NCI-H82 (cell line): ENCODE measurements at regions not wholly inside any gene's neighbourhood (a gene's known extent, or its start where the extent isn't known, plus 50 kb on each side); places are given as distances from the start of the nearest gene placed in this dataset.
"Not testable (repeated sequence)": the region's sequence is repeated elsewhere in the genome, so short reads cannot be mapped to it uniquely, and the experiment has no call there.

Source experiments
- DNase-seq: peaks from one replicate; lab custom pipeline; 2025; lab: John Stamatoyannopoulos, UW

DNA sequence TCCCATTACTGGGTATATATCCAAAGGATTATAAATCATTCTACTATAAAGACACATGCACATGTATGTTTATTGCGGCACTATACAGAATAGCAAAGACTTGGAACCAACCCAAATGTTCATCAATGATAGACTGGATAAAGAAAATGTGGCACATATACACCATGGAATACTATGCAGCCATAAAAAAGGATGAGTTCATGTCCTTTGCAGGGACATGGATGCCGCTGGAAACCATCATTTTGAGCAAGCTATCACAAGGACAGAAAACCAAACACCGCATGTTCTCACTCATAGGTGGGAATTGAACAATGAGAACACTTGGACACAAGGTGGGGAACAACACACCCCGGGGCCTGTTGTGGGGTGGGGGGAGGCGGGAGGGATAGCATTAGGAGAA is 57.0 kb upstream of the NEUROD1 start:
- DNase-seq: not testable (repeated sequence)

DNA sequence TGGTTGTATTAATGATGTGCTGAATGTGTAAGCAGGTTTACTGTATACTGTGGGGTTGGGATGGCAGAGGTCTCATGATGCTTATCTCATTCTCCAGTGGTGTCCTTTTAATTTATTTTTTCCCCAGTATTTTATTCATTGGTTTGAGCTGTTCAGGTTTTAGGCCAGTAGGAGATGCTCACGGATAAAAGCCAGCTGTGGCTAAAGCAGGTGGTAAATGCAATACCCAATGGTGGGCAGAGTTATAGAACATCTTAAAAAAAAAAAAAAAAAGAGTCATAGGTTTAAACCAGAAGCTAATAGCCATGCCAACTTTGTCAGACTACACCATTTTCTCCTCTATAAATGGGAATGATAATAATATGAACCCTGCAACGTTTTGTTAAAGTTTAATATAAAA is 57.8 kb upstream of the NEUROD1 start:
- DNase-seq: peak; percentile 11

DNA sequence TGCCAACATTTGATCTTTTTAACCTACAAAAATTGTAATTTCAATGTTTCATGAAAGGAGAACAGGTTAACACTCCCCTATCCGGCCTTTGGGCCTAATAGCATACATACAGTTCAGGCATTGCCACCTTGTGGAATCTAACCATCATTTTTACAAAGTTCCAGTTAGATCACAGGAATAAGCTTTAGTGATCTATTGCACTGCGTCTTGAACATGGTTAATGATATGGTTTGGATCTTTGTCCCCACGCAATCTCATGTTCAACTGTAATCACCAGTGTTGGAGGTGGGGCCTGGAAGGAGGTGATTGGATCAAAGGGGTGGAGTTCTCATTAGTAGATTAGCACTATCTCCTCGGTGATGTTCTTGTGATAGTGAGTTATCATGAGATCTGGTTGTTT is 58.2 kb upstream of the NEUROD1 start:
- peak; percentile 22 for DNase-seq

DNA sequence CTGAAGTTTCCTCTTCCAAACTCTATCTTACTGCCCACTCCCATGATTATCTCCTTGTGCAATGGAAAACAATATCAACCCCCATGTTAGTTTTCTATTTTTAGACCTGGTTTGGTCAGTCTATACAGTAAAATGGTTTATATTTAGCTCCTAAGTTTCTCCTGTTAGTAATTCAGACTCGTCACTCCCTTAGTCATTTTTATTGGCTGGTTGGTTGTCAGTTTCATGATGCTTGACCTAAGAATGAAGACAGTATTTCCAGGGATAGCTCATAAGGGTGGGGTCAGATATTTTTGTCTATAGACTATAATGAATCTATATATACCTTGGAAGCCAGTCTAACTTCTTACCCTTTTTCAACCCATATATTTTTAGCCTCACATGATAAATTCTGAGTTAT is 61.4 kb upstream of the NEUROD1 start:
- no peak for DNase-seq

DNA sequence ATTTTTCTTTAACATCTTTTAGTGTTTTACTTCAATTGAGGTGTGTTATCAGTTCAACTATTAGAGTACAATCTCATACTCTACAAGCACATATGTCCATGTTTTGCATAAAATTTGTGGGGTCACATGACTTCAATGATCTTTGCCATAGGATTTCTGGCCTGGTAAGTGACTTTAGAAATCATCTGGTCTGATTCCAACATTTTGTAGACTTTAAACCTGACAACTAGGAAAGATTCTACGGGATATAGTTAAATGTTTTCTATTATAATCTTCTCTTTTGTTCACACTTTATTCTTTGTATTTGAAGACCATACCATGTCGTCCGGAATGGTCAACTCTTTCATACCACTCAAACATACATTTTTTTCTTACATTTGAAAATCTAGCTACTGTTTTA is 62.0 kb upstream of the NEUROD1 start:
- no peak for DNase-seq

DNA sequence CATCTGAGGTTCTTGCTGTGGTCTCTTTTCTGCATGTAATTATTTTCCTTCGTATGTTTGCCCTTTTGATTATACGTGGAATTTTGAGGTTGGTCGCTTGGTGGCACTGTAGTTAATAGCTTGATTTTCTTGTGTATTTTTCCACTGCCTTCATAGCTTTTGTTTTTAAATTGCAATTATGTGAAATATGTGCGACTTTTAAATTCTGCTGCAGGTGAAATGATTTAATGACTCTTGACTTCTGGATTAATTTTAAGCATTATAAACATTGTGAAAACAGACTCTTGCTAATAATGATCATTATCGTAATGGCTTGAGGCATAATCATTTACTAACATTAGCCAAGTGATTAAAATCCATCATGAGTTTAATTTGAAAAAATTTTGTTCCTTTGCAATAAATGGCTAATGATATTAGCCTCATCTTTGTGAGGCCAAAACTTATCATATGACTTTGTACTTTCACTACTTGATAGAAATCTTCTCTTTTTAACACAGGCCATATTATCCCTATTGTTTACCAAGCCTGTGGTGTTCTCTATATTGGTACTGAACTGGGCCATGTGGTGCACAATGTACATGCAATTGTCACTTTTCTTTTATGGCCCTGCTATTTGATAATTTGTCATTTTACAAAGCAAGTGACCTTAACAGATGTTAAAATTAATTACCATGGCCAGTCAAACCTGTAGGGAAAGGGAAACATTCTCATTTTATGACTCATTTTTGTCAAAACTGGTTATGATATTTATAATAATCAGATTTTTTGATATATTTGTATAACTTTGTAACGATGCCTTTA is 62.8 kb upstream of the NEUROD1 start:
- peak; percentile 68 for DNase-seq

DNA sequence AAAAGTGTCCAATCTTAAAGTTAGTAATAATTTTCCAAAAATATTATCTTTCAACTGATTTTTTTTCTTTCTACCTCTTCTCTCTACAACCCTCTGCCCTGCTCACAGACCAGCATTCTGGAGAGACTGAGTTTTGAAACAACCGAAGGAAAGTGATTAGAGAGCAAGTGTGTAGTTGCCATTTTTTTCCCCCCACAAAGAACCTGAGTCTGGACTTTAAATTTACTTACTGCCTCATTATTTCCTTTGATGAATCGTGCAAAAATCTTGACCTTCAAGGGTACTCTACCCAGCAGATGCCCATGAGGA is 63.4 kb upstream of the NEUROD1 start:
- DNase-seq: no peak

DNA sequence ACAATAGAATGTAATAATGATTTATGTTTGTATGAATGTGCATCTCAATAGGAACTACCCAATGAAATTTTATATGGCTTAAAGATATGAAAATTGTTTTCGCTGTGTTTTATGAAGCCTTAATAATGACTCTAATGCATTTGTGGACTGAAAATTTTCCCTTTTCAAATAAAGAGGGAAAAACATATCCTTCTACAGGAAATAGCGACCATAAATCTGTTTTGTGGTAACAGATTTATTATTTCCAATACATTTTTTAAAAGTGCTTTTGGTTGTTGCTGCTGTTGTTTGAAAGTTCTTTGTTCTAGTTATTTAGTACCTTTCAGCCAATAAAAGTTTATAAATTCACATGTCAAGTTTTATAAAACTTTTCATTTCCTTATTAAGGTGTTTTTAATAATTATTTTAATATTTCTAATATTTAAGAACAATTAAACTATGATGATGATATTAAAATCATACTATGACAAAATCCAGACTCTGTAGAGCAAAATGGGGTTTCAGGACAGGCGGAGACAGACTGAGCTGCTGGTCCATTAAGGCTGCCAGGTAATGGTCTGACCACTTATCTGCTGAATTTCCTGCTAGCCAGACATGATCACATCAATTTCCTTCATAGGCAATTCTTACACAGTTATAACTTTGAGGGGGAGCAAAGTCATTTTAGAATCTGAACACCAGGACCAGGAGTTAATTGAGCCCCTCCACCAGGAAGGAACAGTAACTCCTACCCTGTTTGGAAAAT is 65.7 kb upstream of the NEUROD1 start:
- DNase-seq: no peak

DNA sequence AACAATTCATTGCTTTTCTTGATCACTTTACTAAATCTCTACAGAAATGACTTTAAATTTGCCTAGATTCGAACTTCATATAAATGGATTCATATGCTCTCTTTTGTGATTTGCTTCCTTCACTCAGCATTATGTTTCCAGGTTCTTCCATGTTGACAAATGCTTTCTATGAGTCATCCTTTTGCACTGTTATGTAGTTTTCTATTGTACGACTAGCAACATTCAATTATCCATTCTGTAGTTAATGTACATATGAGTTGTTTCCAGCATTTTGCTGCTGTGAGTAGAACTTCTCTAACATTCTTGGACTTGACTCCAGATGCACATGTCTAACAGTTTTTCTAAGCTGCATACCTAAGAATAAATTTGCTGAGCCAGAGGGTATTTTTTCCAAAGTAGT is 66.5 kb upstream of the NEUROD1 start:
- DNase-seq: no peak

DNA sequence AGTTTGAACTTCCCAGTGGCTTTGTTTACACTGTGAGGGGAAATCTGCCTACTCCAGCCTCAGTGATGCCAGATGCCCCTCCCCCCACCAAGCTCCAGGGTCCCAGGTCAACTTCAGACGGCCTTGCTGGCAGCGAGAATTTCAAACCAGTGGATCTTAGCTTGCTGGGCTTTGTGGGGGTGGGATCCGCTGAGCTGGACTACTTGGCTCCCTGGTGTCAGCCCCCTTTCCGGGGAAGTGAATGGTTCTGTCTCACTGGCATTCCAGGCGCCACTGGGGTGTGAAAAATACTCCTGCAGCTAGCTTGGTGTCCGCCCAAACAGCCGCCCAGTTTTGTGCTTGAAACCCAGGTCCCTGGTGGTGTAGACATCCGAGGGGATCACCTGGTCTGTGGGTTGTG is 70.0 kb upstream of the NEUROD1 start:
- no peak for DNase-seq

DNA sequence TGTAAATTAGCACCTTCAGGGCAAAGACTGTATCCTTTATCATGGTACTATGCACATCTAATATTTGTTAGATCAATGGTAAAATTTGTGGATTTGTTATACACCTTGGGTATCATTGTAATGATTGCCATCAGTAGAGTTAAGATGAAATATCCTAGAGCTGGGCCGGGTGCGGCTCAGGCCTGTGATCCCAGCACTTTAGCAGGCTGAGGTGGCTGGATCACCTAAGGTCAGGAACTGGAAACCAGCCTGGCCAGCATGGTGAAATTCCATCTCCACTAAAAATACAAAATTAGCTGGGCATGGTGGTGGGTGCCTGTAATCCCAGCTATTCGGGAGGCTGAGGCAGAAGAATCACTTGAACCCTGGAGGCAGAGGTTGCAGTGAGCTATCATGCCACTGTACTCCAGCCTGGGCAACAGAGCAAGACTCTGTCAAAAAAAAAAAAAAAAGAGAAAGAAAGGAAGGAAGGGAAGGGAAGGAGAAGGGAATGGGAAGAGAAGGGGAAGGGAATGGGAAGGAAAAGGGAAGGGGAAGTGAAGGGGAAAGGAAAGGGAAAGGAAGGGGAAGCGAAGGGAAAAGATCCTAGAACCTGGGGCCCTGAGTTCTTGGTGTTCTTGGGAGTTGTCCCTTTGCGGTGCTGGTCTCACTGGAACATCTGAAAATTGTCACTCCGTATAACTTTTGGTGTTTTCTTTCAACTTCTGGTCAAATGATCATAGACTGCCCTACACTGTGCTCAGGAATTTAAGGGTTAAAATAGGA is 71.1 kb upstream of the NEUROD1 start:
- no peak for DNase-seq

DNA sequence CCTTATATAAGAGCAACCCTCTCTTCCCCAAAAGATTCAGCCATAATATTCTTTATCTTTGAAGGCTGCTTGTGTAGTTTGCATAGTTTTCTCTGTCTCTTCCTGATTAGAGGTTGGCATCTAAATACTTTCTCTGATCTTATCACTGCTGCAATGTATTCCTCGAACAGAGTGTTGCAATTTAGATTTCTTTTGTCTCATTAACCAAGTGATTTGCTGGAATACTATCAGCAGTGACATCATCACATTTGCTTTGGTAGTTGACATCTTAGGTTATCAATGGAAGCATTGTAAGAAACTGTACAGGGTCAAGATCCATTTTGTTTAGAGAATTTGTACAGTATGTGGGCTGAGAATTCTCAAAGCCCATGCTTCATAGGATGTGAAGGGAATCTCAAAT is 72.0 kb upstream of the NEUROD1 start:
- no peak for DNase-seq

DNA sequence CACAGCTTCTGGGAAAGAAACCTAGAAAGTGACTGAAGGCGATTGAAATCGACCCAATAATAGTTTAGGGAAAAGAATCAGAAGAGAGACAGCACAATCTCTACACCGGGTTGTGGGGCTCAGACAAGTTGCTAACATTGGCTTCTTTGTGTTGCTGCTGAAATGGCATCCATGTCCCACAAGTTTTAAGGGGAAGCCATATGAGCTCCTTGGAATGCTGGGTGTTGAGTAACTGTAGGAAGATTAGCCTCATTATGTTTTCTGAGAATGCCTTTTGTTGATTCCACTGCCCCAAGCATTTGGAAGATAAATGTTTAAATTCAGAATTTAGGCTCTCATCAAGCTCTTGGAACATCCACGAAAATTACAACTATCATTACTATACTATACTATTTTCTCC is 73.4 kb upstream of the NEUROD1 start:
- no peak for DNase-seq

DNA sequence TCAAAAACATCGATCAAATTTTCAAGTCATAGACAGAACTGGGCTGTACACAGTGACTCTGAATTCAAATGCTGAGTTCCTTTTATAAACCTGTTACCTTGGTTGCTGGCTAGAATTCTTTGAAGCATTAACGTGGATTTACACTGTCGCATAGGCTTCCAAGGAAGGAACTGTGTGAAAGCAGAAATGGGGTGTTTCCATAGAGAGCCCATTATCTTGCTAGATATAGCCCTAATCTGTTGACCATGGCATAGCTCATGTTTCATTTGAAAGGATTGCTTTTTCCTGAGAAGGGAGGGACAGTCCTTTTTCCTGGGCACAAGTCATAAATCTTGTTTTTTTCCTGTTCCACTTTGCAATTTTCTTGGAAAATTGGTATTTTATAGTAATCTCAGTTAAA is 73.8 kb upstream of the NEUROD1 start:
- DNase-seq: no peak

DNA sequence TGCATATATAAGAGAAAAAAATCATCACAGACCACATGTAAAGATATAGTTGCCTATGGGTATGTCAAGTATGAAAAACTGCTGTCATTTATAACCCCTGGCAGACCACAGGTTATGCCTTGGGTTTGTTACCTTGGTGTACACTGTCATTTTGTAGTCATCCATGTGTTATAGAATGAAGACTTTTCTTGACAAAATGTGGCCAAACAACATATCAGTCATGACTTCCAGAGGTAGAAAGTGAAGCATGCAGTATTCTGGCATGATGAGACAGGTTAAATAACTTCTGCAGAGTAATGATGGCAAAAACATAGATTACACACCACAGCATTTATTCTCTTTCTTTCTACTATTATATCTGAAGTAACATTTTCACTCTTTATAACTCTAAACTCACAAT is 74.9 kb upstream of the NEUROD1 start:
- no peak for DNase-seq

DNA sequence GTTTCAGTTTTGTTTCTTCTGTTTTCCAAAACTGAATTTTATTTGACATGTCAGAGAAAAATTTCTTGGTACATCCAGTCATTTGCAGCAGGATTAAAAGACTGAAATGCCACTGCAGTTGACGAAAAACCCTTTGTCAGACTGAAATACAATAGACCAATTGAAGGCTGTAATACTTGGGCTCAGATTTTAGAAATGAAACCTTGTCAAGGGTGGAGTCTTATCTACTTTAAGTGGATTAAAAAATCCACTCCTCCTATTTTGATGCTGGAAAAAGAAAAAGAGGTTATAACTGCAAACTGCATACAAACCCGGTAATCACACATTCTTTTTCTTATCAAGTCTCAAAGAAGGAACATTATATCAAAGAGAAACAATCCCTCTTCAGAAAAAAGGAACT is 80.2 kb upstream of the NEUROD1 start:
- no peak for DNase-seq

DNA sequence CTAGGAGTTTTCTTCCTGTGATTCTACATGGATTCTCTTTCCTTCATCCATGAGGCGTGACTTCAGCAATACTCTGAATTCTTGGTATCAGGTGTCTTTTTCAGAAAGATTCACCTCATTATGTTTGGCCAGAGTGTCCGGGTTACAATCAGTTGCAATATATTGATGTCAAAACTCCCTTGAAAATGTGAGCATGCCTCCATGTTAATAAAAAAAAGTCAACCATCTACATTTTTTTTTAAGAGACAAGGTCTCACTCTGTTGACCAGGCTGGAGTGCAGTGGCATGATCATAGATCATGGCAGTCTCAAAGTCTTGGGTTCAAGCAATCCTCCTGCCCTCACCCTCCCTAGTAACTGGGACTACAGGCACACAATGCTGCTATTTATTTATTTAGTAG is 80.9 kb upstream of the NEUROD1 start:
- no peak for DNase-seq

DNA sequence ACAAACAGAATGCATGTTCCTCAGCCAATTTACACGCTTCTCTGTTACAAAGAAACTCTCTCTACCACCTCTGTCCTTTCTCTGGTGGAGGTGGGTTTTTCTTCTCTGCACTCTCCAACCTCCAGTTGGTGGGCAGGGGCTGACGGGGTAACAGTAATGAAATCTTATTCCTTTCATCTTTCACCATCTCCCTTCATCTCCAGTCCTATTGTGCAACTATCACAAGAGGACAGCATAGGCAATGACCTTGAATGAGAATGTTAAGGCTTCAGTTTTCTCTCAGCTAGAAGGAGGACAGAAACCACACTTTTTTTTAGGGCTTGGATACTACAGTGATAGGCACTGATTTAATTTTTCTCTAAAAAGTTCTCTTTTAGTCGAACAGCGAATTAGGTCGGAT is 81.7 kb upstream of the NEUROD1 start:
- DNase-seq: no peak

DNA sequence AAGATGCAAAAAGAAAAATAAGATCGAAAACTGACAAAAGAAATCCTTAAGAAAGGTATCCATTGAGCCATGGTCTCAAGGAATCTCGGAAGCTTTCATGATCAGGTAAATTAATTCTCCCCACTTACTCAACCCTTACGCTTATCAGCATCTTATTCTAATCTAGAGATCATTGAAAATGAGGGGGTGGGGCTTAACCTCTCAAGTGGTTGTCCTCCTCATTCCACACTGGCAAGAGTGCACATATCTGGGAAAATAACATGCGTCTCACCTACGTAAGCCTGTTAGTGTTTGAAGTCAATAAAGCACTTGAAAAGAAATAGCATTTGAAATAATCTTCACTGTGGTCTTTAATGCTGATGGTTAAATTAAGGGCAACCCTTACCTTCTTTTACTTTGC is 82.5 kb upstream of the NEUROD1 start:
- DNase-seq: no peak

DNA sequence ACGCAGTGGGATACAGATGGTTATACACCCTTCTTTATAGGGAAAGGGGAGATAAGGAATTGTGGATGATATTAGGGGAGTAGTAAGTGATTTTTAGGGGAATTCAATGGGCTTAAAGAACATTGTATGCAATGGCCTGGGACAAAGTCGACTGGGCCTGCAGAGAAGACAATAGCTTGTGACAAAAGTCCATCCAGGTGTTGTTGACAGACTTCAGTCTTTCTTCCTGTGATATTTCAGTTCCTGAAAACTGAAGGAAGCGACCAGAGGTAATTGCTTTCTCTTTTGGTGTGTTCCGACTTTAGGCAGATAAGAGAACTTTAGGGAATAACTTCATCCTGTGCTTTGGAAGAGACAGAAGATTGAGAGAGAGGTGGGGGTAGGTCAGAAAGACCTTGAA is 83.1 kb upstream of the NEUROD1 start:
- DNase-seq: no peak

DNA sequence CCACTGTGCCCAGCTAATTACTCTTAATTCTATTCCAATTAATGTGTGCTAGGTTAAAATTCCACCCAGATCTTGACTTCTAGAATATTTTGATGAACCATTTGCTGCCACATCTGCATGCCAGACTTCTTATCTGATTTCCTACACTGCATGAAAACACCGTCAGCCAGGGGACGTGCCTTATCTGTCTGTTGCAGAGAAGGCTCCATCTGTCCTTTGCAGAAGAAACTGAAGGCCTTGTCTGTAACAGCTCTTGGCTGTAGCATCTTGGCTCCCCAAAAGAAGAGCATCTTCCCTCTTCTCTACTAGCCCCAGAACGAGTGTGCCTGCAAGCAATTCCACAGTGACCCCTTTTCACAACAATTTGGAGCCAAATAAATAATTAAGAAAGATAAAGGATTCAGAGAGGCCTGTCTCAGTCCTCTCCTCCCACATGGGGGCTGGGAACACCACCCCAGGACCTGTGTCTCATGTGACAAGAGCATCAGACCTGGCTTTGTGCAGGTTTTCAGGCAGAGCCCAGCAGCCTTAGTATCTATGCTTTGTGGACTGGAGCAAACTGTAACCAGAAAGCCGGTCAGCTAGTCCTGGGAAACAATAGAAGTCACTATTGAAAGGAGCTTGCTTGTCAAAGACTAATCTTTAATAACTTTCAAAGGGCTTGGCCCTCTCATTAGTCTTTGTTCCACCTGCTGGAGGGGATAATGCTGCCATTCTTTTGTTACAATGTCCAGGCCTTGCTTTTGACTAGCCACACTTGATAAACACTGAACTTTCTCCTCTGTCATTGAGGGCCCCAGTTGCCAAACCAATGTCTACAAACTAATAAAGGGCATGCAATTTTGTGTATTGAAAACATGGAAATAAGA is 84.0 kb upstream of the NEUROD1 start:
- DNase-seq: no peak

DNA sequence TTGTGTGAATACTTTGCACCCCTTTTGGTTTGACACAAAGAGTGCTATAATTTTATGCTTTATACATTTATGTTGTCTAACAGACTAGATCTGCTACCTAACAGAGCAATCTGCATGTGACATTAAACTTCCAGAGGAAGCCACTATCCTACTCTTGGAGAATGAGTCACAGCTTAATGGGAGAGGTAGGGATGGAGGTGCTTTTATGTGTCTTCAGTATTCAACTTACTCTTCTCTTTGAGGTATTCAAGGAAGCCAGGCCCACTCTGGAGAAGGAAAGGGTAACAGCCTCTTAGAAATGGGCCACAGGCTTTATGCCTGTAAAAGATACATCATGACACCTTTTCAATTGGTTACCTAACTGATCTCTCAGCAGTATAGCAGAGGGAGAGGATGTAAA is 85.8 kb upstream of the NEUROD1 start:
- no peak for DNase-seq
